CD8-positive, alpha-beta memory T cell (primary cell): ENCODE measurements at regions not wholly inside any gene's neighbourhood (a gene's known extent, or its start where the extent isn't known, plus 50 kb on each side); places are given as distances from the start of the nearest gene placed in this dataset.

Experiments used
- CTCF ChIA-PET: fragments of 350-600 bp; sonication (Branson Sonifier 250); formaldehyde crosslinking; loops from one replicate; lab custom pipeline; 2021; ENCODE audit warnings: antibody characterized with exemption; lab: Charles Lee
- POLR2A ChIA-PET: fragments of 350-600 bp; sonication (Branson Sonifier 250); formaldehyde crosslinking; loops from one replicate; lab custom pipeline; 2021; ENCODE audit warnings: antibody characterized with exemption; lab: Charles Lee
- DNase-seq, 5 donors: peaks; one replicate each; pipeline versions ENCODE4 v3.0.0 to v3.0.0-alpha.2; 2020 to 2022; ENCODE audit warnings: mixed read lengths in 1 of 5
- H3K27ac ChIP-seq: one replicate; pipeline ENCODE4 v1.7.0; 2013; ENCODE audit warnings: low read depth, mild to moderate bottlenecking, low read length, moderate library complexity
- H3K27me3 ChIP-seq: 2 replicates; pipeline ENCODE4 v1.7.0; 2013; ENCODE audit warnings: low read length, mild to moderate bottlenecking; ENCODE audit not compliant: insufficient read depth, poor library complexity, severe bottlenecking
- H3K36me3 ChIP-seq: 2 replicates; pipeline ENCODE4 v1.7.0; 2013; ENCODE audit warnings: mild to moderate bottlenecking, low read length, moderate library complexity; ENCODE audit not compliant: insufficient read depth
- H3K4me1 ChIP-seq: 2 replicates; pipeline ENCODE4 v1.7.0; 2013; ENCODE audit warnings: mild to moderate bottlenecking, low read length, moderate library complexity; ENCODE audit not compliant: insufficient read depth
- H3K4me3 ChIP-seq: 2 replicates; pipeline ENCODE4 v1.7.0; 2013; ENCODE audit warnings: mild to moderate bottlenecking, low read length
- H3K9me3 ChIP-seq: 2 replicates; pipeline ENCODE4 v1.7.0; 2013; ENCODE audit warnings: mild to moderate bottlenecking, low read length
- H3K27ac Mint-ChIP-seq, 8 donors: one replicate each; pipeline ENCODE4 v1.8.0; 2020 to 2021; ENCODE audit warnings: mixed read lengths in 8 of 8, mild to moderate bottlenecking in 6 of 8, inconsistent platforms in 3 of 8, moderate library complexity in 3 of 8
- H3K27me3 Mint-ChIP-seq, 2 donors: one replicate each; pipeline ENCODE4 v1.8.0; 2020 to 2021; ENCODE audit warnings: mixed read lengths in 2 of 2, mild to moderate bottlenecking in 1 of 2, moderate library complexity in 1 of 2
- H3K36me3 Mint-ChIP-seq, 3 donors: one replicate each; pipeline ENCODE4 v1.8.0; 2020 to 2021; ENCODE audit warnings: mixed read lengths in 3 of 3, inconsistent platforms in 1 of 3, mild to moderate bottlenecking in 1 of 3
- H3K4me1 Mint-ChIP-seq, 3 donors: one replicate each; pipeline ENCODE4 v1.8.0; 2020 to 2021; ENCODE audit warnings: mixed read lengths in 3 of 3, inconsistent platforms in 1 of 3, mild to moderate bottlenecking in 1 of 3
- H3K4me3 Mint-ChIP-seq, 7 donors: one replicate each; pipeline ENCODE4 v1.8.0; 2020 to 2021; ENCODE audit warnings: mixed read lengths in 7 of 7, mild to moderate bottlenecking in 6 of 7, moderate library complexity in 4 of 7, inconsistent platforms in 2 of 7
- H3K9me3 Mint-ChIP-seq, 5 donors: one replicate each; pipeline ENCODE4 v1.8.0; 2020 to 2022; ENCODE audit warnings: mixed read lengths in 5 of 5, mild to moderate bottlenecking in 3 of 5, moderate library complexity in 2 of 5, inconsistent platforms in 1 of 5

DNA sequence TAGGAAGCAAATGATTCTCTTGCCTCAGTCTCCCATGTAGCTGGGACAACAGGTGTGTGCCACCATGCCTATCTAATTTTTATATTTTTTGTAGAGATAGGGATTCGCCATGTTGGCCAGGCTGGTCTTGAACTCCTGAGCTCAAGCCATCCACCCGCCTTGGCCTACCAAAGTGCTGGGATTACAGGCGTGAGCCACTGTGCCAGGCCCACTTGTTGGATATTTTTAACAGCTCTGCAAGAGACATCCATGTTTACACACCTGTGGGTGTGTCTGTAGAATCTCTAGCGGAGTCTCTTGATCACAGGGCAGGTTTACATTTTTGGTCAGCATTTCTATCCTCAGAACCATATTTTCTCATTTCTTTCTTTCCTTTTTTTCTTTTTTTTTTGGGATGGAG is 53.1 kb upstream of the ZFP64 start:
- Histone ChIP-seq H3K27ac (no peak overlapping the region), H3K4me3 (no peak overlapping the region), H3K36me3 (no peaks in the 10 kb centered on the region), H3K4me1 (no peaks in the 10 kb centered on the region), H3K9me3 (no peaks in the 10 kb centered on the region), H3K27me3 (no peaks in the 10 kb centered on the region)
- Mint-ChIP-seq H3K4me3 (no peak overlapping the region), H3K4me1 (no peaks in the 10 kb centered on the region), H3K27ac (no peak overlapping the region), H3K27me3 (peaks cover 11 to 16% of the 10 kb centered on the region in 2 donors), H3K9me3 (no peaks in the 10 kb centered on the region), H3K36me3 (no peaks in the 10 kb centered on the region)
- ChIA-PET POLR2A (no interaction called here), CTCF (no interaction called here)
- DNase-seq: no peak

- no peaks in the 10 kb centered on the region for H3K27me3 ChIP-seq
- no peak overlapping the region for H3K27ac ChIP-seq
- Mint-ChIP-seq H3K27me3 (peaks cover 8 to 16% of the 10 kb centered on the region in 2 donors), H3K4me1 (no peaks in the 10 kb centered on the region), H3K4me3 (no peak overlapping the region), H3K27ac (no peak overlapping the region), H3K9me3 (no peaks in the 10 kb centered on the region), H3K36me3 (no peaks in the 10 kb centered on the region)
- no peaks in the 10 kb centered on the region for H3K9me3 ChIP-seq
- no peaks in the 10 kb centered on the region for H3K36me3 ChIP-seq
- H3K4me1 ChIP-seq: no peaks in the 10 kb centered on the region
- CTCF ChIA-PET: interaction anchor here (1.0 to 1.1 kb wide), 2 partner anchors 9 to 974 kb away, joined by 3 read pairs; no protein-coding TSS in a partner anchor
- POLR2A ChIA-PET: no interaction called here
- H3K4me3 ChIP-seq: no peak overlapping the region
- peak in 2 of 5 donors; percentile 16 to 30 for DNase-seq
These were observed 51.0 kb upstream of the ZFP64 start for GRCh38 chr20:52242237-52243230.
